GM04504 (cell line): ENCODE measurements at regions not wholly inside any gene's neighbourhood (a gene's known extent, or its start where the extent isn't known, plus 50 kb on each side); places are given as distances from the start of the nearest gene placed in this dataset.
A peak's percentile ranks its signal among the peaks of the same experiment; 100 is the strongest.
"Not testable (repeated sequence)": the region's sequence is repeated elsewhere in the genome, so short reads cannot be mapped to it uniquely, and the experiment has no call there.

Source experiments
- DNase-seq: peaks from one replicate; pipeline ENCODE4 v3.0.0-alpha.2; 2012; ENCODE audit warnings: low read depth

- DNase-seq = no peak
Measured at GRCh38 chrX:85808217-85808616, 239.1 kb downstream of the CHM start.

GRCh38 chrX:85772391-85772790, 275.0 kb downstream of the CHM start:
- DNase-seq = not testable (repeated sequence)

DNA sequence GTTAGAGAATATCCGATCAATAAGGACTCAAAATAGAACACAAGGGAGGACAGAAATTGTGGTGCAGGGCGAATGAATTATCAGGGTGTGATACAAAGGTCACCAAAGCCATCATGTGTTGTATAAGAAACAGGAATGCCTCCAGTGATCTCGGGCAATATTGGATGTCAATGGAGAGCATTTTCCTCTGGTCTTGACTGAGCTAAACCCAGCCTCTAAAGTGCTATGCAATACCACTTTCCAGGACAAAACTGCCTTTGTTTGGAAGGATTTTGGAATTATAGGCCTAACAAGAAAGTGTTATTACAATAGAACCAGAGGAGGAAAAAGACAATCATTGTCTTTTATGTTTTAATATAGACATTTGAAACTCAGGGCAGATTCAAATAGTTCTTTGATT, 281.7 kb downstream of the CHM start:
- no peak for DNase-seq

GRCh38 chrX:85723025-85723424, 324.3 kb downstream of the CHM start:
- DNase-seq = not testable (repeated sequence)

DNA sequence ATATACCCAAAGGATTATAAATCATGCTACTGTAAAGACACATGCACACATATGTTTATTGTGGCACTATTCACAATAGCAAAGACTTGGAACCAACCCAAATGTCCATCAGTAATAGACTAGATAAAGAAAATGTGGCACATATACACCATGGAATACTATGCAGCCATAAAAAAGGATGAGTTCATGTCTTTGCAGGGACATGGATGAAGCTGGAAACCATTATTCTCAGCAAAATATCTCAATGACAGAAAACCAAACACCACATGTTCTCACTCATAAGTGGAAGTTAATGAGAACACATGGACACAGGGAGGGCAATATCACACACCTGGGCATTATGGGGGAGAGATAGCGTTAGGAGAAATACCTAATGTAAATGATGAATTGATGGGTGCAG, 323.8 kb upstream of the POF1B start:
- not testable (repeated sequence) for DNase-seq

- DNase-seq = no peak
Measured at GRCh38 chrX:85698921-85699320, 319.5 kb upstream of the POF1B start.

DNA sequence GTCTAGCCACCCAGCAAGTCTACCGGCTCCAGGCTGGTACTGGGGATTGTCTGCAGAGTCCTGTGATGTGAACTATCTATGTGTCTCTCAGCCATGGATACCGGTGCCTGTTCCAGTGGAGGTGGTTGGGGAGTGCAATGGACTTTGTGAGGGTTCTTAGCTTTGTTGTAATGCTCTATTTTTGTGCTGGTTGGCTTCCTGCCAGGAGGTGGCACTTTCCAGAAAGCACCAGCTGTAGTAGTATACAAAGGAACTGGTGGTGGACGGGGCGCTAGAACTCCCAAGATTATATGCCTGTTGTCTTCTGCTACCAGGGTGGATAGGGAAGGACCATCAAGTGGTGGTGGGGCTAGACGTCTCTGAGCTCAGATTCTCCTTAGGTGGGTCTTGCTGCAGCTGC, 306.4 kb upstream of the POF1B start:
- DNase-seq = no peak

GRCh38 chrX:85666471-85666870, 287.0 kb upstream of the POF1B start:
- DNase-seq = no peak

DNA sequence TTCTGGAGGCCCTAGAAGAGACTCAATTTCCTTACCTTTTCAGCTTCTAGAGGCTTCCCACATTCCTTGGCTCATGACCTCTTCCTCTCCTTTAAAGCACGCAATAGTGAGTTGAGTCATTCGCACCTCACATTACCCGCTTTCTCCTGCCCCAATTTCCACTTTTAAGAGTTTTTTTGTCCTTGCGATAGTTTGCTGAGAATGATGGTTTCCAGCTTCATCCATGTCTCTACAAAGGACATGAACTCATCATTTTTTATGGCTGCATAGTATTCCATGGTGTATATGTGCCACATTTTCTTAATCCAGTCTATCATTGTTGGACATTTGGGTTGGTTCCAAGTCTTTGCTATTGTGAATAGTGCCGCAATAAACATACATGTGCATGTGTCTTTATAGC, 284.5 kb upstream of the POF1B start:
- not testable (repeated sequence) for DNase-seq

- no peak for DNase-seq
Measured at GRCh38 chrX:85630901-85631300, 251.4 kb upstream of the POF1B start.

DNA sequence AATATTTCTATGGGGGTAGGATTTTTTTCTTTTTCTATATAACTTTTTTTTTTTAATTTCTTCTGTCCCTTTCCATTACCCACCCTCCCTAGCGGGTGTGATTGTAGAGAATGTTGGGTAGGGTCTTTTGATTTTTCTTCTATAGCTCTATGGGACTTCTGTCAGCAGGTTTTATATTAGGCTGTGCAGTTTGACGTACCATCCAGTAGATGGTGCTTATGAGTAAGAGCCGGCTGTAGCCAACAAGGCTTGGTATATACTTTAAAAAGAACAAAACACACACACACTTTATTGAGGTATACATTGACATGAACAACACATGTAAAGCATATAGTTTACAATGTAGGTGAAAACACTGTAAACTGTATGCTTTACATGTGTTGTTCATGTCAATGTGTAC, 247.9 kb upstream of the POF1B start:
- no peak for DNase-seq

GRCh38 chrX:85622635-85623034, 243.2 kb upstream of the POF1B start:
- DNase-seq = no peak

DNA sequence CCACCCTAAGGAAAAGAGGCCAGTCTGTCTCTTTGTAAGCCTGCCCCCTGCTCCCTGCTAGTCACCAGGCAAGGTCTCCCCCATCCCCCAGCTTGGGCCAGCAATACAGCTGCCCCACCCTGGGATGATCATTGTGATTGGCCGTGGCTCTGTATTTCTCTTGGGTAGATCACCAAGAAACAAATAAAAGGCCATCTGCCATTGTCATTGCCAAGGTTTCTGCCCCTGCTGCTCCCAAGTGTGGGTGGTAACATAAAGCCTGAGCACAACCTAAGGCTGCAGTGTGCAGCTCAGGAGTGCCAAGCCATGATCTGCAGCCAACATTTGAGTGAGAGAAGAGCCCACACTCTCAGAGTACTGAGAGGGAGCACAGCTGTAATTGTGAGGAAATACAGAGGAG, 241.0 kb upstream of the POF1B start:
- DNase-seq = no peak

GRCh38 chrX:85619962-85620361, 240.5 kb upstream of the POF1B start:
- DNase-seq = no peak

GRCh38 chrX:85611926-85612325, 232.5 kb upstream of the POF1B start:
- DNase-seq = no peak

DNA sequence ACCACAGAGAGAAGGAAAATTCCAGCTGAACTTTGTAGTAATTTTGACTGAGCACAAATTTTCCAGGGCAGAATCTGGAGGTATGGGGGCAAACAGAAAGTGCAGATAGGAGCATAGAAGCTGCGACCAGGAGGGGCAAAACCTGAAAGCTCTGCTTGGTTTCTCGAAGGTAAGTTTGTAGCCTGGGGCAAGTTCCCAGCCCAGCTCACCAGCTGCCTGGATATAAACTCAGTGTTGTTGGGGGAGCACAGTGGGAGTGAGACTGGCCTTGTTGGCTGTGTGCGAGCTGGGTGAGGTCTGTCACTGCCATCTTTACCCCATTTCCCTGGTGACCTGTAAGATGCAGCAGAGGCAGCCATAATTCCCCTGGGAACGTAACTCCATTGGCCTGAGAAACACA, 213.5 kb upstream of the POF1B start:
- DNase-seq = no peak

- DNase-seq = no peak
Measured at GRCh38 chrX:85591536-85591935, 212.1 kb upstream of the POF1B start.

- DNase-seq = no peak
Measured at GRCh38 chrX:85590638-85591037, 211.2 kb upstream of the POF1B start.

GRCh38 chrX:85573801-85574200, 194.3 kb upstream of the POF1B start:
- DNase-seq = no peak

DNA sequence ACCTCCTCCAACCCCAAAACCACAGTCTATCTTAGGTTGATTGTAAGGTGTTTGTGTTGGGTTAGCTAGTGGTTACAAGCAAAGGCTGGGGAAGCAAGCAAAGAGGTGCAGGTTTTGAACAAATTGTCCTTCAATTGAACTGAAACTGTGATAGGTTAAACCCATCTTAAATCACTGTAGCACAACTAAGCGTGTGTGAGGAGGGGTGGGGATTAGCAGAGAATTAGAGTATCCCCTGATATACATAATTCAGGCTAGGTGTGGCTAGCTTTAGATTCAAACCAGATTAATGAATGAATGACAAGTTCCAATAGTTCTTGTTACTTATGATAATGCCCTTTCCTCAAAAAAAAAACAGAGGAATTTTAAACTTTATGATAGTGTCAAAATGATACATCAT, 191.0 kb upstream of the POF1B start:
- no peak for DNase-seq

DNA sequence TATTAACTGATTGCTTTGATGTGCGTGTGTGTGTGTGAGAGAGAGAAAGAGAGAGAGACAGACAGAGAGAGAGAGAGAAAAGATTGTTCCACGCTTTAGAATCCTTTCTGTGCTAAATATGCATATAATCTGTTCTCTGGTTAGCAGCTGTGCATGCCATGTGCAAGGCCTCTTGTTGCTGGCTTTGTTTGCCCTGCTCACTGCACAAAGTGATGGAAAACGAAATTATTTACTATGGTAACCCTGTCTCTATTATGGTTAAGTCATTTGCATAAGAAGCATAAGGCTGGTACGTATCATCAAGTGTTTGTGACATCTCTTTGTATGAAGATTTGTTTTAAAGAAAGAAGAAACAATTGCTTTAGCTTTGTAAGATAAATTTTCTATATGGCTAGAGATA, 190.2 kb upstream of the POF1B start:
- no peak for DNase-seq

DNA sequence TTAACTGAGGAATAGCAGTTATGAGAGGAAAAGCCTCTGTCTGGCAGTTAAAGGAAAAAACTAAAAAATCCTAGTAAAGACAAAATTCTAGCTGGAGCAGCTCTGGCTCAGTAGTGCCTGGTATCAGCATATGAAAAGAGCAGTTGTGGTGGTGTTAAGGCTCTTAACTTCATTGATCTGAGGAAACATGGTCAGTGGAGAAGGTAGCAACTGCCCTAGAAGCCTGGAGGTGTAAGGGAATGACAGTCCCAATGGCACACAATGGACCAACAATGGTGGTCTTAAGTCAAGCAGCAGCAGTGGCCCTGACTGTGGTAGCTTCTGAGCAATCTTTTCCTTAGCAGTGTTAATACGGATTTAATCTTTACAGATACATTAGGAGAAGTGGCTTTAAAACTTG, 189.6 kb upstream of the POF1B start:
- DNase-seq = no peak

DNA sequence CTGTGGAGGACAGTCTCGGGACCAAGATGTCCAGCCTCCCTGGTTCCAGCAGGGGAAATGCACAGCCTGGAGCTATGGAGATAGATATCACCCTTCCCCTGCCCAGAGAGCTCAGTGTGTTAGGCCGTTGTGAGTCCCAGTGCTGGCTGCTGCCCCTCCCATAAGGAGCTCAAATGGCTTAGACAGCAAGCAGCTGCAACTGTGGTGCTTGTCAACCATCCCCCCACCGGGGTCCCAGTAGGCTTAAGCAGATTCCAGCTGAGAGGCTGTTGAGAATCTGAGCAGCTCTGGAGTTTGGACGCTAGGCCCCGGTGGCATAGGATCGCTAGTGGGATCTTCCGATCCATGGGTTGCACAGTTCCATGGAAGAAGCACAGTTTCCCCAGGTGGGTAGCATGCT, 181.8 kb upstream of the POF1B start:
- no peak for DNase-seq

- peak; percentile 1 for DNase-seq
Measured at GRCh38 chrX:85544609-85545008, 165.1 kb upstream of the POF1B start.

GRCh38 chrX:85543866-85544265, 164.4 kb upstream of the POF1B start:
- no peak for DNase-seq
